ENCODE measurements at regions not wholly inside any gene's neighbourhood (a gene's known extent, or its start where the extent isn't known, plus 50 kb on each side); places are given as distances from the start of the nearest gene placed in this dataset.
"Not testable (repeated sequence)": the region's sequence is repeated elsewhere in the genome, so short reads cannot be mapped to it uniquely, and the experiment has no call there.

GRCh38 chr13:109702030-109702597 lies 84.3 kb downstream of the IRS2 start:
- H3K27ac ChIP-seq (ENCODE audit: low read depth in 1 of 2, low read length in 2 of 2); DNase-seq; H3K36me3 ChIP-seq (ENCODE audit: insufficient read depth, low read length); H3K4me3 Mint-ChIP-seq; ATAC-seq (ENCODE audit: poor library complexity); CTCF ChIA-PET; H3K4me3 ChIP-seq (ENCODE audit: low read length); H3K36me3 Mint-ChIP-seq (ENCODE audit: low read depth); H3K9me3 Mint-ChIP-seq; H3K9me3 ChIP-seq (ENCODE audit: control insufficient read depth in 1 of 2, insufficient read depth in 1 of 2, low read length in 2 of 2); POLR2A ChIA-PET; H3K27ac Mint-ChIP-seq; intact Hi-C loops (cut with DNase I, micrococcal nuclease): not testable (repeated sequence)
- Histone ChIP-seq H3K4me1 (ENCODE audit: insufficient read depth, low read length) (peaks cover 21% of the 10 kb centered on the region), H3K27me3 (ENCODE audit: control insufficient read depth in 1 of 2, insufficient read depth in 2 of 2, low read length in 2 of 2) (peaks cover 11 to 21% of the 10 kb centered on the region in 2 experiments)
- peaks cover 33% of the 10 kb centered on the region for H3K27me3 Mint-ChIP-seq
- peaks cover 16% of the 10 kb centered on the region for H3K4me1 Mint-ChIP-seq (ENCODE audit: low read depth)

DNA sequence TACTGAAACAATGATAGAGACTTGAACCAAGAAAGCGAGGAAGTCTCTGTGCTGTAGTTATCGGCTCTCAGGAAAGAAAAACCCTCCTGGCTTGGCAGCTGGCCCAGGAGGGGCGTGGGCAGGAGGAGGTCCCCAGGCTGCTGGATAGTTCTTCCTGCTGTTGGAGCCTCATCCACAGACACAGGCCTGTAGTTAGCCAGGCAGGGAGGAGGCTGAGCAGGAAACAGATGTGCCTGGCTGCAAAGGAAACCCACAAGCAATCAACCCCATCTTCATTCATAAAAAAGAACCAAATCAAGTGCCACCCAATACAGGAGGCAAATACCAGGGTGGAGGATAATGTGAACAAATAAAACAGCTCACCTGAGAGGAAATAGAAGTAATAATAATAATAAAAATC lies 86.2 kb downstream of the IRS2 start:
- CTCF ChIA-PET = no interaction called here
- Mint-ChIP-seq H3K36me3 (ENCODE audit: low read depth) (no peaks in the 10 kb centered on the region), H3K4me1 (ENCODE audit: low read depth) (peaks cover 14% of the 10 kb centered on the region), H3K27ac (no peak overlapping the region), H3K4me3 (no peak overlapping the region), H3K9me3 (no peaks in the 10 kb centered on the region), H3K27me3 (peaks cover 19% of the 10 kb centered on the region)
- intact Hi-C loops (cut with DNase I, micrococcal nuclease) = no loop called here
- H3K9me3 ChIP-seq (ENCODE audit: control insufficient read depth in 1 of 2, insufficient read depth in 1 of 2, low read length in 2 of 2) = peaks cover 0 to under 1% of the 10 kb centered on the region in 2 experiments
- H3K4me3 ChIP-seq (ENCODE audit: low read length) = no peak overlapping the region
- H3K27me3 ChIP-seq (ENCODE audit: control insufficient read depth in 1 of 2, insufficient read depth in 2 of 2, low read length in 2 of 2) = peaks cover 7 to 14% of the 10 kb centered on the region in 2 experiments
- POLR2A ChIA-PET = no interaction called here
- no peak for ATAC-seq (ENCODE audit: poor library complexity)
- H3K27ac ChIP-seq (ENCODE audit: low read depth in 1 of 2, low read length in 2 of 2) = no peak overlapping the region
- no peak for TF ChIP-seq CTCF (IDR thresholded peaks at IDR 0.05)
- peak in 1 of 14 experiments; percentile 4 for DNase-seq
- no peaks in the 10 kb centered on the region for H3K36me3 ChIP-seq (ENCODE audit: insufficient read depth, low read length)
- peaks cover 17% of the 10 kb centered on the region for H3K4me1 ChIP-seq (ENCODE audit: insufficient read depth, low read length)

GRCh38 chr13:109699628-109700071 lies 86.7 kb downstream of the IRS2 start:
- Mint-ChIP-seq H3K4me1 (ENCODE audit: low read depth) (peaks cover 9% of the 10 kb centered on the region), H3K36me3 (ENCODE audit: low read depth) (no peaks in the 10 kb centered on the region), H3K9me3 (no peaks in the 10 kb centered on the region), H3K27ac (no peak overlapping the region), H3K4me3 (no peak overlapping the region), H3K27me3 (peaks cover 13% of the 10 kb centered on the region)
- CTCF ChIA-PET = no interaction called here
- Histone ChIP-seq H3K27me3 (ENCODE audit: control insufficient read depth in 1 of 2, insufficient read depth in 2 of 2, low read length in 2 of 2) (peaks cover 5 to 9% of the 10 kb centered on the region in 2 experiments), H3K4me1 (ENCODE audit: insufficient read depth, low read length) (peaks cover 12% of the 10 kb centered on the region), H3K9me3 (ENCODE audit: control insufficient read depth in 1 of 2, insufficient read depth in 1 of 2, low read length in 2 of 2) (no peaks in the 10 kb centered on the region), H3K4me3 (ENCODE audit: low read length) (no peak overlapping the region), H3K27ac (ENCODE audit: low read depth in 1 of 2, low read length in 2 of 2) (no peak overlapping the region), H3K36me3 (ENCODE audit: insufficient read depth, low read length) (no peaks in the 10 kb centered on the region)
- no peak for TF ChIP-seq CTCF (IDR thresholded peaks at IDR 0.05)
- intact Hi-C loops (cut with DNase I, micrococcal nuclease) = no loop called here
- POLR2A ChIA-PET = no interaction called here
- ATAC-seq (ENCODE audit: poor library complexity) (no peak), DNase-seq (no peak)

DNA sequence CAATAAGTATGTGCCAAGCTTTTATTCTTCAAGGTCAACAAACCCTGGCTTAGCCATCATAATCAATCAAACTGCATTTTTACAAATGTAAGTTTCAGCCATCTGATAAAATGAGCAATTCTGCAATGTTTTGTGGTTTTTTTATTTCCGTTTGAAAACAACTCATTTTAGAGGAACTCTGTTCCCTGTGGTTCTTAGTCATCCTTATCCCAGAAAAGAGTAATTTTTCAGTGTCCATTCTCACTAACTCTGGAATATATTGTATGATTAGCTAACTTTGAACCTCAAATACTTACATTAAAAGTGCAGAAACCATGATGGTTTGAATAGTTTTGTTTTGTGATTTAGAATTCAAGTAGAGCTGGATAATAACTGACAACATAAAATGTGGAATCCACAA lies 87.6 kb downstream of the IRS2 start:
- Mint-ChIP-seq H3K27ac (no peak overlapping the region), H3K4me1 (ENCODE audit: low read depth) (peaks cover 9% of the 10 kb centered on the region), H3K27me3 (peaks cover 5% of the 10 kb centered on the region), H3K4me3 (no peak overlapping the region), H3K9me3 (no peaks in the 10 kb centered on the region), H3K36me3 (ENCODE audit: low read depth) (no peaks in the 10 kb centered on the region)
- ChIA-PET POLR2A (no interaction called here), CTCF (no interaction called here)
- ATAC-seq (ENCODE audit: poor library complexity) = no peak
- Histone ChIP-seq H3K36me3 (ENCODE audit: insufficient read depth, low read length) (no peaks in the 10 kb centered on the region), H3K27ac (ENCODE audit: low read depth in 1 of 2, low read length in 2 of 2) (no peak overlapping the region), H3K4me1 (ENCODE audit: insufficient read depth, low read length) (peaks cover 12% of the 10 kb centered on the region), H3K27me3 (ENCODE audit: control insufficient read depth in 1 of 2, insufficient read depth in 2 of 2, low read length in 2 of 2) (no peaks in the 10 kb centered on the region), H3K4me3 (ENCODE audit: low read length) (no peak overlapping the region), H3K9me3 (ENCODE audit: control insufficient read depth in 1 of 2, insufficient read depth in 1 of 2, low read length in 2 of 2) (no peaks in the 10 kb centered on the region)
- no peak for TF ChIP-seq CTCF (IDR thresholded peaks at IDR 0.05)
- no peak for DNase-seq
- intact Hi-C loops (cut with DNase I, micrococcal nuclease) = no loop called here

Measured in CD4-positive, alpha-beta T cell (primary cell).